MM.1S (cell line): ENCODE measurements at regions not wholly inside any gene's neighbourhood (a gene's known extent, or its start where the extent isn't known, plus 50 kb on each side); places are given as distances from the start of the nearest gene placed in this dataset.

Experiments used
- DNase-seq: peaks from one replicate; pipeline ENCODE4 v3.0.0-alpha.2; 2015
- H2AFZ ChIP-seq: fragments of 300-600 bp; sonication (generic); 2 replicates; pipeline ENCODE4 v1.6.0; 2016; ENCODE audit warnings: antibody characterized with exemption, low read length
- H3F3A ChIP-seq: fragments of 300-600 bp; sonication (generic); 2 replicates; pipeline ENCODE4 v1.6.1; 2016; ENCODE audit warnings: mild to moderate bottlenecking, antibody characterized with exemption, low read length, moderate library complexity, mixed read lengths; ENCODE audit not compliant: insufficient read depth
- H3K27ac ChIP-seq: fragments of 300-600 bp; sonication (generic); 2 replicates; pipeline ENCODE4 v1.5.1; 2016; ENCODE audit warnings: mild to moderate bottlenecking, low read length
- H3K27me3 ChIP-seq: fragments of 300-600 bp; sonication (generic); replicated peaks from 2 replicates; pipeline ENCODE4 v1.6.0; 2016; ENCODE audit warnings: low read length; ENCODE audit not compliant: insufficient read depth
- H3K36me3 ChIP-seq: fragments of 300-600 bp; sonication (generic); replicated peaks from 2 replicates; pipeline ENCODE4 v1.6.1; 2016; ENCODE audit warnings: mild to moderate bottlenecking, low read length, mixed read lengths; ENCODE audit not compliant: insufficient read depth
- H3K4me1 ChIP-seq: fragments of 300-600 bp; sonication (generic); 2 replicates; pipeline ENCODE4 v1.6.1; 2016; ENCODE audit warnings: low read length, mixed read lengths
- H3K4me2 ChIP-seq: fragments of 300-600 bp; sonication (generic); 2 replicates; pipeline ENCODE4 v1.6.0; 2016; ENCODE audit warnings: low read depth, low read length
- H3K4me3 ChIP-seq: fragments of 300-600 bp; sonication (generic); 2 replicates; pipeline ENCODE4 v1.5.1; 2016; ENCODE audit warnings: low read length, mixed read lengths
- H3K79me2 ChIP-seq: fragments of 300-600 bp; sonication (generic); 2 replicates; pipeline ENCODE4 v1.6.1; 2016; ENCODE audit warnings: mixed run types, low read length, mixed read lengths
- H3K9ac ChIP-seq: fragments of 300-600 bp; sonication (generic); 2 replicates; pipeline ENCODE4 v1.6.1; 2016; ENCODE audit warnings: low read length, mixed read lengths
- H3K9me2 ChIP-seq: fragments of 300-600 bp; sonication (generic); replicated peaks from 2 replicates; pipeline ENCODE4 v1.6.1; 2016; ENCODE audit warnings: mild to moderate bottlenecking, low read length, mixed read lengths; ENCODE audit not compliant: insufficient read depth
- H3K9me3 ChIP-seq: fragments of 300-600 bp; sonication (generic); replicated peaks from 2 replicates; pipeline ENCODE4 v1.6.1; 2016; ENCODE audit warnings: mild to moderate bottlenecking, low read length, mixed read lengths; ENCODE audit not compliant: insufficient read depth
- H4K20me1 ChIP-seq: fragments of 300-600 bp; sonication (generic); 2 replicates; pipeline ENCODE4 v1.6.1; 2016; ENCODE audit warnings: mild to moderate bottlenecking, low read length, moderate library complexity, mixed read lengths; ENCODE audit not compliant: insufficient read depth
- EZH2 ChIP-seq: fragments of 300-600 bp; sonication (generic); optimal IDR thresholded peaks from 2 replicates; pipeline ENCODE3; 2017; ENCODE audit warnings: low read depth, mild to moderate bottlenecking, antibody characterized with exemption, low read length, mixed read lengths
- EZH2phosphoT487 ChIP-seq: fragments of 300-600 bp; sonication (generic); IDR thresholded peaks from 2 replicates; pipeline ENCODE4 v1.6.1; 2018; ENCODE audit warnings: antibody characterized with exemption, low read length
- TF ChIP-seq, protein P1 (sequence below): fragments of 300-600 bp; sonication (generic); IDR thresholded peaks from 2 replicates; pipeline ENCODE4 v1.5.1; 2016; ENCODE audit warnings: antibody characterized with exemption, low read length, mixed read lengths

DNA sequence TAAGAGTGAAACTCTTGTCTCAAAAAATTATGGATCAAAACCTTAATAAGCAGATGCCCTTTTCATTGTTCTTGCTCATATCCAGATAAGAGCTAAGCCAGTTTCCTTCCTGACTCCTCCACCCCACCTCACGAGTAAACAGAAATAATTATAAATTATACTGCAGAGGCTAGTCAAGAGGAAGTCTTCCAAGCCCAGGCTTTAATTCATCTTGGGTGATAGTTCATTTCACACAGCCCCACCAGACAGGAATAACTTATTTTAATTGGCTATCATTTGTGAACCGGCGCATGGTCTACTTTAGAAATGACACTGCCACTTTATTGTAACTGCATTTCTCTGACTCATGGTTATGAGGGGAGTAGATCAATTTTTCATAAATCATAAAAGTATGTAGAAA lies 102.0 kb downstream of the BTBD3 start:
- DNase-seq, result no peak
- H3K79me2 ChIP-seq, result no peaks in the 10 kb centered on the region
- TF ChIP-seq EZH2phosphoT487, result no peak
- TF ChIP-seq EZH2, result no peak
- TF ChIP-seq, protein P1, sequence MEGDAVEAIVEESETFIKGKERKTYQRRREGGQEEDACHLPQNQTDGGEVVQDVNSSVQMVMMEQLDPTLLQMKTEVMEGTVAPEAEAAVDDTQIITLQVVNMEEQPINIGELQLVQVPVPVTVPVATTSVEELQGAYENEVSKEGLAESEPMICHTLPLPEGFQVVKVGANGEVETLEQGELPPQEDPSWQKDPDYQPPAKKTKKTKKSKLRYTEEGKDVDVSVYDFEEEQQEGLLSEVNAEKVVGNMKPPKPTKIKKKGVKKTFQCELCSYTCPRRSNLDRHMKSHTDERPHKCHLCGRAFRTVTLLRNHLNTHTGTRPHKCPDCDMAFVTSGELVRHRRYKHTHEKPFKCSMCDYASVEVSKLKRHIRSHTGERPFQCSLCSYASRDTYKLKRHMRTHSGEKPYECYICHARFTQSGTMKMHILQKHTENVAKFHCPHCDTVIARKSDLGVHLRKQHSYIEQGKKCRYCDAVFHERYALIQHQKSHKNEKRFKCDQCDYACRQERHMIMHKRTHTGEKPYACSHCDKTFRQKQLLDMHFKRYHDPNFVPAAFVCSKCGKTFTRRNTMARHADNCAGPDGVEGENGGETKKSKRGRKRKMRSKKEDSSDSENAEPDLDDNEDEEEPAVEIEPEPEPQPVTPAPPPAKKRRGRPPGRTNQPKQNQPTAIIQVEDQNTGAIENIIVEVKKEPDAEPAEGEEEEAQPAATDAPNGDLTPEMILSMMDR, result no peak
- no peaks in the 10 kb centered on the region for H3K36me3 ChIP-seq
- no peaks in the 10 kb centered on the region for H3F3A ChIP-seq
- peaks cover 12% of the 10 kb centered on the region for H3K4me1 ChIP-seq
- H3K9ac ChIP-seq, result no peak overlapping the region
- no peaks in the 10 kb centered on the region for H4K20me1 ChIP-seq
- H2AFZ ChIP-seq, result no peak overlapping the region
- no peak overlapping the region for H3K4me3 ChIP-seq
- H3K9me3 ChIP-seq, result no peaks in the 10 kb centered on the region
- no peaks in the 10 kb centered on the region for H3K27me3 ChIP-seq
- no peak overlapping the region for H3K27ac ChIP-seq
- no peaks in the 10 kb centered on the region for H3K9me2 ChIP-seq
- H3K4me2 ChIP-seq, result no peak overlapping the region

DNA sequence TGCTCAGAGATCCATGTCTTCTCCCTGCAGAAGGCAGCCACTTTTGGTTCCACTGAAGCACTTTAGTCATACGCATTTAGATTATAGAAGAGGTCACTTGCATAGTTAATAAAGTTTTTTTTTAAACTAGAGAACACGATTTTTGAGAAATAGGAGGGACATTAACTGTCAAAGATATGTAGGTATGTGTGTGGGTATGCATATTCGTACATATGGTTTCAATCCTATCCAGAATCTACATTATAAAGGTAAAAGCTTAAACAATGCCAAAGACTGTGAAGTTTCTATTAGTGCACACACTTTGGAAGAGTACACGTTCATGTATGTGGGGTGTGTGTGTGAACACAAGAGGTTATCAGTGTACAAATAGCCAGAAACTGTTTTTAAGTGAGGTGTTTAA lies 103.2 kb downstream of the BTBD3 start:
- Histone ChIP-seq H3K36me3 (no peaks in the 10 kb centered on the region), H4K20me1 (no peaks in the 10 kb centered on the region), H3K9me2 (no peaks in the 10 kb centered on the region), H3K27ac (no peak overlapping the region), H3K4me2 (no peak overlapping the region), H3K4me1 (peaks cover 12% of the 10 kb centered on the region), H3K9ac (no peak overlapping the region), H3K79me2 (no peaks in the 10 kb centered on the region), H3K4me3 (no peak overlapping the region), H3F3A (no peaks in the 10 kb centered on the region), H3K27me3 (no peaks in the 10 kb centered on the region), H3K9me3 (no peaks in the 10 kb centered on the region), H2AFZ (no peak overlapping the region)
- no peak for TF ChIP-seq EZH2phosphoT487
- TF ChIP-seq, protein P1, result no peak
- no peak for TF ChIP-seq EZH2
- DNase-seq, result no peak

GRCh38 chr20:12022126-12022525 lies 104.4 kb downstream of the BTBD3 start:
- no peaks in the 10 kb centered on the region for H3F3A ChIP-seq
- H3K4me1 ChIP-seq, result peaks cover 12% of the 10 kb centered on the region
- no peaks in the 10 kb centered on the region for H3K27me3 ChIP-seq
- no peak overlapping the region for H3K27ac ChIP-seq
- H4K20me1 ChIP-seq, result no peaks in the 10 kb centered on the region
- H3K4me2 ChIP-seq, result no peak overlapping the region
- DNase-seq, result no peak
- no peaks in the 10 kb centered on the region for H3K9me3 ChIP-seq
- TF ChIP-seq EZH2phosphoT487 (no peak), EZH2 (no peak)
- TF ChIP-seq, protein P1, result no peak
- no peaks in the 10 kb centered on the region for H3K9me2 ChIP-seq
- H2AFZ ChIP-seq, result no peak overlapping the region
- H3K4me3 ChIP-seq, result no peak overlapping the region
- H3K9ac ChIP-seq, result no peak overlapping the region
- H3K79me2 ChIP-seq, result no peaks in the 10 kb centered on the region
- H3K36me3 ChIP-seq, result no peaks in the 10 kb centered on the region
